MM.1S (cell line): ENCODE measurements at regions not wholly inside any gene's neighbourhood (a gene's known extent, or its start where the extent isn't known, plus 50 kb on each side); places are given as distances from the start of the nearest gene placed in this dataset.

Source experiments
- DNase-seq: peaks from one replicate; pipeline ENCODE4 v3.0.0-alpha.2; 2015
- H2AFZ ChIP-seq: fragments of 300-600 bp; sonication (generic); 2 replicates; pipeline ENCODE4 v1.6.0; 2016; ENCODE audit warnings: antibody characterized with exemption, low read length
- H3F3A ChIP-seq: fragments of 300-600 bp; sonication (generic); 2 replicates; pipeline ENCODE4 v1.6.1; 2016; ENCODE audit warnings: mild to moderate bottlenecking, antibody characterized with exemption, low read length, moderate library complexity, mixed read lengths; ENCODE audit not compliant: insufficient read depth
- H3K27ac ChIP-seq: fragments of 300-600 bp; sonication (generic); 2 replicates; pipeline ENCODE4 v1.5.1; 2016; ENCODE audit warnings: mild to moderate bottlenecking, low read length
- H3K27me3 ChIP-seq: fragments of 300-600 bp; sonication (generic); replicated peaks from 2 replicates; pipeline ENCODE4 v1.6.0; 2016; ENCODE audit warnings: low read length; ENCODE audit not compliant: insufficient read depth
- H3K36me3 ChIP-seq: fragments of 300-600 bp; sonication (generic); replicated peaks from 2 replicates; pipeline ENCODE4 v1.6.1; 2016; ENCODE audit warnings: mild to moderate bottlenecking, low read length, mixed read lengths; ENCODE audit not compliant: insufficient read depth
- H3K4me1 ChIP-seq: fragments of 300-600 bp; sonication (generic); 2 replicates; pipeline ENCODE4 v1.6.1; 2016; ENCODE audit warnings: low read length, mixed read lengths
- H3K4me2 ChIP-seq: fragments of 300-600 bp; sonication (generic); 2 replicates; pipeline ENCODE4 v1.6.0; 2016; ENCODE audit warnings: low read depth, low read length
- H3K4me3 ChIP-seq: fragments of 300-600 bp; sonication (generic); 2 replicates; pipeline ENCODE4 v1.5.1; 2016; ENCODE audit warnings: low read length, mixed read lengths
- H3K79me2 ChIP-seq: fragments of 300-600 bp; sonication (generic); 2 replicates; pipeline ENCODE4 v1.6.1; 2016; ENCODE audit warnings: mixed run types, low read length, mixed read lengths
- H3K9ac ChIP-seq: fragments of 300-600 bp; sonication (generic); 2 replicates; pipeline ENCODE4 v1.6.1; 2016; ENCODE audit warnings: low read length, mixed read lengths
- H3K9me2 ChIP-seq: fragments of 300-600 bp; sonication (generic); replicated peaks from 2 replicates; pipeline ENCODE4 v1.6.1; 2016; ENCODE audit warnings: mild to moderate bottlenecking, low read length, mixed read lengths; ENCODE audit not compliant: insufficient read depth
- H3K9me3 ChIP-seq: fragments of 300-600 bp; sonication (generic); replicated peaks from 2 replicates; pipeline ENCODE4 v1.6.1; 2016; ENCODE audit warnings: mild to moderate bottlenecking, low read length, mixed read lengths; ENCODE audit not compliant: insufficient read depth
- H4K20me1 ChIP-seq: fragments of 300-600 bp; sonication (generic); 2 replicates; pipeline ENCODE4 v1.6.1; 2016; ENCODE audit warnings: mild to moderate bottlenecking, low read length, moderate library complexity, mixed read lengths; ENCODE audit not compliant: insufficient read depth
- EZH2 ChIP-seq: fragments of 300-600 bp; sonication (generic); optimal IDR thresholded peaks from 2 replicates; pipeline ENCODE3; 2017; ENCODE audit warnings: low read depth, mild to moderate bottlenecking, antibody characterized with exemption, low read length, mixed read lengths
- EZH2phosphoT487 ChIP-seq: fragments of 300-600 bp; sonication (generic); IDR thresholded peaks from 2 replicates; pipeline ENCODE4 v1.6.1; 2018; ENCODE audit warnings: antibody characterized with exemption, low read length
- TF ChIP-seq, protein P1 (sequence below): fragments of 300-600 bp; sonication (generic); IDR thresholded peaks from 2 replicates; pipeline ENCODE4 v1.5.1; 2016; ENCODE audit warnings: antibody characterized with exemption, low read length, mixed read lengths

DNA sequence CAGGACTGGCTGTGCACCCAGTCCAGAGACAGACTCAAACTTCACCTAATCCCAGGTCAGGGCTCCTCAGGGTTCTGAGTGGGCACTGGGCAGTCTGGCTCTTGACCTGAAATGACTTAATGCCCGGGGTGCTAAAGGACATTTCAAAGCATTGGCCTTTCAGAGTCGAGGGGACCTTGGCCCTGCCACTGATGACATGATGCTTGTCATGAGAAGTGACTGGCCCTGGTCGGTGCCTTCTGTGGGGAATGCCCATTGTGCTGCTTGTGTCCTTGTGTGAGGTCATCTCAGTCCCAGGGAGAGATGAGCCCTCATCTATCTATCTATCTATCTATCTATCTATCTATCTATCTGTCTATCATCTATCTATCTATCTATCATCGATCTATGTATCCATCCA lies 81.3 kb downstream of the CTAGE1 start:
- no peaks in the 10 kb centered on the region for H4K20me1 ChIP-seq
- no peaks in the 10 kb centered on the region for H3K36me3 ChIP-seq
- H3K79me2 ChIP-seq: no peaks in the 10 kb centered on the region
- H2AFZ ChIP-seq: no peak overlapping the region; the same call in 1 of the 2 replicates
- no peak overlapping the region for H3K4me3 ChIP-seq
- no peaks in the 10 kb centered on the region for H3K9me2 ChIP-seq
- no peaks in the 10 kb centered on the region for H3F3A ChIP-seq
- H3K27me3 ChIP-seq: no peaks in the 10 kb centered on the region
- TF ChIP-seq EZH2phosphoT487 (no peak), EZH2 (no peak)
- TF ChIP-seq, protein P1, sequence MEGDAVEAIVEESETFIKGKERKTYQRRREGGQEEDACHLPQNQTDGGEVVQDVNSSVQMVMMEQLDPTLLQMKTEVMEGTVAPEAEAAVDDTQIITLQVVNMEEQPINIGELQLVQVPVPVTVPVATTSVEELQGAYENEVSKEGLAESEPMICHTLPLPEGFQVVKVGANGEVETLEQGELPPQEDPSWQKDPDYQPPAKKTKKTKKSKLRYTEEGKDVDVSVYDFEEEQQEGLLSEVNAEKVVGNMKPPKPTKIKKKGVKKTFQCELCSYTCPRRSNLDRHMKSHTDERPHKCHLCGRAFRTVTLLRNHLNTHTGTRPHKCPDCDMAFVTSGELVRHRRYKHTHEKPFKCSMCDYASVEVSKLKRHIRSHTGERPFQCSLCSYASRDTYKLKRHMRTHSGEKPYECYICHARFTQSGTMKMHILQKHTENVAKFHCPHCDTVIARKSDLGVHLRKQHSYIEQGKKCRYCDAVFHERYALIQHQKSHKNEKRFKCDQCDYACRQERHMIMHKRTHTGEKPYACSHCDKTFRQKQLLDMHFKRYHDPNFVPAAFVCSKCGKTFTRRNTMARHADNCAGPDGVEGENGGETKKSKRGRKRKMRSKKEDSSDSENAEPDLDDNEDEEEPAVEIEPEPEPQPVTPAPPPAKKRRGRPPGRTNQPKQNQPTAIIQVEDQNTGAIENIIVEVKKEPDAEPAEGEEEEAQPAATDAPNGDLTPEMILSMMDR: no peak
- H3K27ac ChIP-seq: no peak overlapping the region
- H3K4me2 ChIP-seq: no peak overlapping the region
- no peaks in the 10 kb centered on the region for H3K9me3 ChIP-seq
- no peaks in the 10 kb centered on the region for H3K4me1 ChIP-seq
- no peak overlapping the region for H3K9ac ChIP-seq
- no peak for DNase-seq

DNA sequence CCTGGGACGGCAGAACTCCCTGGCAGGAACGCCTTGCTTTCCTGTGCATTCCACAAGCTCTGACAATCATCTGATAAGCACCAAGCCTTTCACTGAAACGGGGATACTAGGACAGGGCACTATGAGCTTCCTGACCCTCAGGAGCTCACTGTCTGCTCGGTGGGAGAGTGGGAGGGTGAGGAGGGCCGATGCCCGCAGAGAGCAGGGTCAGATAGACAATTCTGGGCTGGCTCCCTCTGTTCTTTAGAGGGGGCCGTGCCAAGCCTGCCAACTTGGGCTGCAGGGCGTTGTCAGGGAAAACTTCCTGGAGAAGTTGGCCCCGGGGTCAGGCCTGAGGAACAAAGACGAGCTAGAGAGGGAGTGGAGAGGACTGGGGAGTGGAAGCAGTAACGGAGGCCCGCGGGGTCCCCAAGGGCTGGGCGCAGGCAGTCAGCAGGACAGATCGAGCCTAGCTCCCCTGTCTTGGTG lies 82.0 kb downstream of the CTAGE1 start:
- H2AFZ ChIP-seq: peak overlapping the region; percentile 71

DNA sequence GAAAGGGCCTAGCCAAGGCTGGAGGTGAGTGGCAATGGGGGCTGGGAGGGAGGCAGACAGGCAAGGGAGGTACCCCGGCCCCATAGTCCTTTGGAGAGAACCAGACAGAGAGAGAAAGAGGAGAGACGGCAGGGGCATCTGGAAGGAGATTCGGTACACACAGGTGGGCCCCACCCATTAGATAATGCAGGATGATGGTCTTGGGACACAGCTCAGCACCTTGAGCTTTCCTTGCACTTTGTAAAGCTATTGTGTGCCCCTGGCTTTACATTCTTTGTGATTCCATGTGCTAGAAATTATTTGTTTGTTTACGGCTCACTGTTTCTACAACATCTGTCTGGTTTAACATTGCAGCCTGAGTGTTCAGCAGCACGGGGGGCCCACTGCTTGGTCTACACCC lies 83.1 kb downstream of the CTAGE1 start:
- Histone ChIP-seq H3K9me2 (no peaks in the 10 kb centered on the region), H3K4me2 (no peak overlapping the region), H3K4me3 (no peak overlapping the region), H3K4me1 (no peaks in the 10 kb centered on the region), H3K9me3 (no peaks in the 10 kb centered on the region), H4K20me1 (no peaks in the 10 kb centered on the region), H3F3A (no peaks in the 10 kb centered on the region), H3K79me2 (no peaks in the 10 kb centered on the region), H3K36me3 (no peaks in the 10 kb centered on the region), H3K9ac (no peak overlapping the region), H3K27ac (no peak overlapping the region), H2AFZ (no peak overlapping the region), H3K27me3 (no peaks in the 10 kb centered on the region)
- no peak for DNase-seq
- TF ChIP-seq, protein P1: no peak
- TF ChIP-seq EZH2: no peak
- no peak for TF ChIP-seq EZH2phosphoT487

More for the DNA sequence above, 82.0 kb downstream of the CTAGE1 start:
- H3F3A ChIP-seq: no peaks in the 10 kb centered on the region
- no peaks in the 10 kb centered on the region for H3K79me2 ChIP-seq
- H3K27me3 ChIP-seq: no peaks in the 10 kb centered on the region
- H3K4me1 ChIP-seq: no peaks in the 10 kb centered on the region
- H3K9ac ChIP-seq: no peak overlapping the region
- peak overlapping the region; percentile 48 for H3K4me2 ChIP-seq
- H3K9me2 ChIP-seq: no peaks in the 10 kb centered on the region
- H3K27ac ChIP-seq: no peak overlapping the region
- no peaks in the 10 kb centered on the region for H3K36me3 ChIP-seq
- TF ChIP-seq EZH2 (no peak), EZH2phosphoT487 (no peak)
- TF ChIP-seq, protein P1: no peak
- peak overlapping the region; percentile 30; the same call in 1 of the 2 replicates for H3K4me3 ChIP-seq
- DNase-seq: no peak
- no peaks in the 10 kb centered on the region for H4K20me1 ChIP-seq
- H3K9me3 ChIP-seq: no peaks in the 10 kb centered on the region
